Epithelial cell of esophagus (primary cell): ENCODE measurements at regions not wholly inside any gene's neighbourhood (a gene's known extent, or its start where the extent isn't known, plus 50 kb on each side); places are given as distances from the start of the nearest gene placed in this dataset.
"Not testable (repeated sequence)": the region's sequence is repeated elsewhere in the genome, so short reads cannot be mapped to it uniquely, and the experiment has no call there.

Source experiments
- DNase-seq: peaks from one replicate; pipeline ENCODE4 v3.0.0; 2010; ENCODE audit warnings: low read depth
- H3K4me3 ChIP-seq: 2 replicates; pipeline ENCODE4 v1.5.1; 2011; ENCODE audit warnings: mild to moderate bottlenecking, low read length, control low read depth
- TF ChIP-seq, protein P1 (sequence below): IDR thresholded peaks from 2 replicates; pipeline ENCODE4 v1.5.1; 2011; ENCODE audit warnings: low read depth, mild to moderate bottlenecking, low read length, control low read depth, inconsistent platforms; ENCODE audit not compliant: insufficient read depth; ENCODE audit errors: missing control alignments

DNA sequence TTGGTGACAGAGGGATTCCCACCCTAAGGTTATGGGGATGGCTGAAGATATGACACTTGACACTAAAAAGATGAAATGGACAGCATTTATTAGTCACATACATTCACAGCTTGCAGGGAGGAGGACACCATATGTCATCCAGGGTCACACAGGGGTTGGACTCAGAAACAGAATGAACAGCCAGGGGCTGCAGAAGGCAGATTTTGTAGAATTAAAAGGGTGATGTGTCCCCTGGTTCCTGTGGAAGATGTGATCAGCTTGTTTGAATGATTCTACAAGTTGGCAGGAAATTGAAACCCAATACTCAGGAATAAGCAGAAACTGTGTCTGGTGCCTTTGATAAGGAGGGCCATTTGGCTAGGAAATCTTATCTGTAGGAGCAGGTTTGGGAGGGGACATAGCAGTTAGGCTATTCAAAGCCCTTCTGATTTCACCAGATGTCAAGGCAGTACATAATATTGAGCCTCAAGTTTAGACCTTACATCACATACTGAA lies 102.3 kb upstream of the GRIN3A start:
- no peak for DNase-seq
- H3K4me3 ChIP-seq, result no peak overlapping the region
- TF ChIP-seq, protein P1, sequence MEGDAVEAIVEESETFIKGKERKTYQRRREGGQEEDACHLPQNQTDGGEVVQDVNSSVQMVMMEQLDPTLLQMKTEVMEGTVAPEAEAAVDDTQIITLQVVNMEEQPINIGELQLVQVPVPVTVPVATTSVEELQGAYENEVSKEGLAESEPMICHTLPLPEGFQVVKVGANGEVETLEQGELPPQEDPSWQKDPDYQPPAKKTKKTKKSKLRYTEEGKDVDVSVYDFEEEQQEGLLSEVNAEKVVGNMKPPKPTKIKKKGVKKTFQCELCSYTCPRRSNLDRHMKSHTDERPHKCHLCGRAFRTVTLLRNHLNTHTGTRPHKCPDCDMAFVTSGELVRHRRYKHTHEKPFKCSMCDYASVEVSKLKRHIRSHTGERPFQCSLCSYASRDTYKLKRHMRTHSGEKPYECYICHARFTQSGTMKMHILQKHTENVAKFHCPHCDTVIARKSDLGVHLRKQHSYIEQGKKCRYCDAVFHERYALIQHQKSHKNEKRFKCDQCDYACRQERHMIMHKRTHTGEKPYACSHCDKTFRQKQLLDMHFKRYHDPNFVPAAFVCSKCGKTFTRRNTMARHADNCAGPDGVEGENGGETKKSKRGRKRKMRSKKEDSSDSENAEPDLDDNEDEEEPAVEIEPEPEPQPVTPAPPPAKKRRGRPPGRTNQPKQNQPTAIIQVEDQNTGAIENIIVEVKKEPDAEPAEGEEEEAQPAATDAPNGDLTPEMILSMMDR, result no peak

GRCh38 chr9:101838988-101839387 lies 100.5 kb upstream of the GRIN3A start:
- H3K4me3 ChIP-seq, result not testable (repeated sequence)

GRCh38 chr9:101836021-101836420 lies 97.6 kb upstream of the GRIN3A start:
- no peak overlapping the region for H3K4me3 ChIP-seq
- DNase-seq, result no peak
- TF ChIP-seq, protein P1, result no peak

More at GRCh38 chr9:101838988-101839387, 100.5 kb upstream of the GRIN3A start:
- DNase-seq, result not testable (repeated sequence)

- TF ChIP-seq, protein P1, result no peak
- H3K4me3 ChIP-seq, result no peak overlapping the region
- DNase-seq, result no peak
These were observed 94.0 kb upstream of the GRIN3A start for GRCh38 chr9:101832486-101832885.

GRCh38 chr9:101821450-101821849 lies 83.0 kb upstream of the GRIN3A start:
- not testable (repeated sequence) for H3K4me3 ChIP-seq, DNase-seq

- not testable (repeated sequence) for DNase-seq, H3K4me3 ChIP-seq
These were observed 82.5 kb upstream of the GRIN3A start for GRCh38 chr9:101820983-101821382.

- DNase-seq, result no peak
- no peak overlapping the region for H3K4me3 ChIP-seq
- TF ChIP-seq, protein P1, result no peak
These were observed 75.6 kb upstream of the GRIN3A start for GRCh38 chr9:101814064-101814463.

DNA sequence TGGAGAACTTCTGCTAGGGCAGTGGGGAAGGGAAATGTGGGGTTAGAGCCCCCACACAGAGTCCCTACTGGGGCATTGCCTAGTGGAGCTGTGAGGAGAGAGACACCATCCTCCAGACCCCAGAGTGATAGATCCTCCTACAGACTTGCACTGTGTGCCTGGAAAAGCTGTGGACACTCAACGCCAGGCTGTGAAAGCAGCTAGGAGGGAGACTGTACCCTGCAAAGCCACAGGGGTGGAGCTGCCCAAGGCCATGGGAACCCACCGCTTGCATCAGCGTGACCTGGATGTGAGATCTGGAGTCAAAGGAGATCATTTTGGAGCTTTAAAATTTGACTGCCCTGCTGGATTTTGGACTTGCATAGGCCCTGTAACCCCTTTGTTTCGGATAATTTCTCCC lies 69.4 kb upstream of the GRIN3A start:
- not testable (repeated sequence) for H3K4me3 ChIP-seq, DNase-seq

DNA sequence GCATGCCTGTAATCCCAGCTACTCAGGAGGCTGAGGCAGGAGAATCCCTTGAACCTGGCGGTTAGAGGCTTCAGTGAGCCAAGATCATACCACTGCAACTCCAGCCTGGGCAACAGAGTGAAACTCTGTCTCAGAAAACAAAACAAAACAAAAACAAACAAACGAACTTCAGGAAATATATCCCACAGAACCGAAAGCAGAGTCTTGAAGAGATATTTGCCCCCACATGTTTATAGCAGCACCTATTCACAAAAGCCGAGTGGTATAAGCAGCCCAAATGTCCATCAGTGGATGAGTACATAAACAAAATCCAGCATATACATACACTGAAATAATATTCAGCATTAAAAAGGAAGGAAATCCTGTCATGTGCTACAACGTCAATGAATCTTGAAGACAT lies 57.6 kb upstream of the GRIN3A start:
- TF ChIP-seq, protein P1, result no peak
- H3K4me3 ChIP-seq, result no peak overlapping the region
- no peak for DNase-seq
